ENCODE measurements at regions not wholly inside any gene's neighbourhood (a gene's known extent, or its start where the extent isn't known, plus 50 kb on each side); places are given as distances from the start of the nearest gene placed in this dataset.
"Not testable (repeated sequence)": the region's sequence is repeated elsewhere in the genome, so short reads cannot be mapped to it uniquely, and the experiment has no call there.

DNA sequence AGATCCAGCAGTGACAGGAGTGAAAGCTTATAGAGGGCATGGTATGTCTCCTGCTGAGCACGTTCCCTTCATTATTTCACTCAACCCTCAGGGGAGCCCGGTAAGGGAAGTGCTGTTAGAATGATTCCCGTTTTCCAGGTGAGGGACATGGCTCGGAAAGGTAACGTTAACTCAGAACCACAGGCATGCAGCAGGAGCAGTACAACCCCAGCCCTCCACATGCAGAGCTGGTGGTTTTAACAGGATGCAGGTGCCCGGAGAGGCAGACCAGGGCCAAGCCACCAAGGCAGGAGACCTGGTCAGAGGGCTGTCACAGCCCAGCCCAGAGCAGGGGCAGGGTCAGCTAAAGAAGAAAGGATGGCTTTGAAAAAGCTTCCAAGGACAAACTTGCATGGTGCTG, 268.5 kb downstream of the SH3BP4 start:
- no peak for ATAC-seq

GRCh38 chr2:235223011-235223410, 270.8 kb upstream of the AGAP1 start:
- no peak for ATAC-seq

DNA sequence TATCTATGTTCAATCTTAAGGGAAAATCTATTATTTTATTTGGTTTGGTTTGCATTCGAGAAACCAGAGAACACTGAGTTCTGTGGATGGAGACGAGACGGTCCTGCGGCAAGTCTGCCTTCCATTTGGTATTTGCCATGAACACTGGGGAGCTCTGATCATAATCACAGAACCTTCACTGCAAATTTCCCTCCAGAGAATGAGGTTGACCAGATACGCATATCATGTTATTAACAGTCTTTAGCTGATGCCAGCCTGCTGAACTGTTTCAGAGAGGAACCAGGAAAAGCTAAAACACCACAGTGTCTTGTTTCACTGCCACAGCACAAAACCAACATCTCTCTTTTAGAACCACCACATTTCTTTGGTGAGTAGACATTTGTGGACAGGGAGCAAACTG, 269.4 kb upstream of the AGAP1 start:
- no peak for ATAC-seq

- no peak for ATAC-seq
Observed at GRCh38 chr2:235225261-235225660, 268.6 kb upstream of the AGAP1 start.

- no peak for ATAC-seq
Observed at GRCh38 chr2:235227590-235227989, 266.3 kb upstream of the AGAP1 start.

DNA sequence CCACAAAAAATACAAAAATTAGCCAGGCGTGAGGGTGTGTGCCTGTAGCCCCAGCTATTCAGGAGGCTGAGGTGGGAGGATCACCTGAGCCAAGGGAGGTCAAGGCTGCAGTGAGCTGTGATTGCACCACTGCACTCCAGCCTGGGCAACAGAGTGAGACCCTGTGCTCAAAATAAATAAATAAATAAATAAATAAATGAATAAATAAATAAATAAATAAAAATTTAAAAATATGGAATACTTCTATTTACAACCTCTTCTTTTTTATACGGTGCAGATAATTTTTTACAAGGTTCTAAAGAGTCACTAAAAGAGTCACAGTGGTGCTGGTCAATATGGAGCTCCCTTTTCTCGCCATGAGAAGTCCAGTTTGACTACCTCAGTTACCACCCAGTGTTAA, 265.4 kb upstream of the AGAP1 start:
- ATAC-seq = not testable (repeated sequence)

DNA sequence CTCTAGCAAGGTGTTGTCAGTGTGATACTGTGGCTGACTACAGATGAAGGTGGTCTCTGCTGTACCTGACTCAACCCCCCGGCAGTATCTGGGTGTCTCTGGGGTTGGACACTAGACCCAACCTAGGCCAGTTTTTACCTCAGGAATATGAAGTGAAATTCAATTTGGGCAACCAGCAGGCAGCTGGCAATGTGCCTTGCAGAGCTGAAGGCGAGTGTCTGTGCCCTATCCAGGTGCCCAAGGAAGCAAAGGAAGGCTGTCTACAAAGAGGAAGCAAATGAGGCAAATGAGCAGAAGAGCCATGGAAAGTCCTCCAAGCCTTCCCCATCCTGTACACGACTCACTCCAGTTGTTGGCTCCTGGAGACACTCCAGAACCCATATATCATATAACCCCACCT, 264.6 kb upstream of the AGAP1 start:
- ATAC-seq = no peak

DNA sequence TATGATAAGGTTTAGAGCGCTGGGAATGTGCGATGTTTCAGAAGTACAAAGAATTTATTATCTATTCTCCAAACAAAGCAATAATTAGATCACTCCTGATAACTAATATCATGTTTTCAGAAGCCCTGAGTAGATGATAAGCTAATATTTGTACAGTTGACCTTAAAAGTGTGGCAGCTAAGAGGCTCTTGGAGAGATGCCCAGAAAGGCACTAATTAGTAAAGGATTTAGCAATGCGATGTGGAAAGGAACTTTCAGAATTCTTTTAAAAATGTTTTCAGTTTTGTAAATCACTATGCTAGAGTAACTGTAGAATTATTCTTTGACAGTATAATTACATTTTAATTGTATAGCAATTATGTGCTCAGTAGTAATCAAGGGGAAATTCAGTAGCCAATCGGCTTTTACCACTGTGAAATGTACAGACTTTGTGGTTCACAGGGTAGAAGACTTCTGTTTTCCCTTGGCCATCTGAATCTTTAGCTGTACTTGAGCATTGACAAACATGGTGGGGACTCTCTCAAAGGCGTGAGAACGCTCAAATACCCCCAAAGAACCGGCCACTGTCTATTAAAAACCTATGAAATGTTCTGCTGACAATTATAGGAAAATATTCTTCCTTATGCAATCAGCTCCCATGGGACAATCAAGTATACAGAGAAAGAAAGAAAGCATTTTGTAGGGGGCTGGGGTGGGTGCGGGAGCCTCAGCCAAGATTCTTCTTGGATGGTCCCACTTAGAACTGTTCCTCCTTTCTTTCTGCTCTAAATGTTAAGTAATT, 262.8 kb upstream of the AGAP1 start:
- no peak for ATAC-seq

DNA sequence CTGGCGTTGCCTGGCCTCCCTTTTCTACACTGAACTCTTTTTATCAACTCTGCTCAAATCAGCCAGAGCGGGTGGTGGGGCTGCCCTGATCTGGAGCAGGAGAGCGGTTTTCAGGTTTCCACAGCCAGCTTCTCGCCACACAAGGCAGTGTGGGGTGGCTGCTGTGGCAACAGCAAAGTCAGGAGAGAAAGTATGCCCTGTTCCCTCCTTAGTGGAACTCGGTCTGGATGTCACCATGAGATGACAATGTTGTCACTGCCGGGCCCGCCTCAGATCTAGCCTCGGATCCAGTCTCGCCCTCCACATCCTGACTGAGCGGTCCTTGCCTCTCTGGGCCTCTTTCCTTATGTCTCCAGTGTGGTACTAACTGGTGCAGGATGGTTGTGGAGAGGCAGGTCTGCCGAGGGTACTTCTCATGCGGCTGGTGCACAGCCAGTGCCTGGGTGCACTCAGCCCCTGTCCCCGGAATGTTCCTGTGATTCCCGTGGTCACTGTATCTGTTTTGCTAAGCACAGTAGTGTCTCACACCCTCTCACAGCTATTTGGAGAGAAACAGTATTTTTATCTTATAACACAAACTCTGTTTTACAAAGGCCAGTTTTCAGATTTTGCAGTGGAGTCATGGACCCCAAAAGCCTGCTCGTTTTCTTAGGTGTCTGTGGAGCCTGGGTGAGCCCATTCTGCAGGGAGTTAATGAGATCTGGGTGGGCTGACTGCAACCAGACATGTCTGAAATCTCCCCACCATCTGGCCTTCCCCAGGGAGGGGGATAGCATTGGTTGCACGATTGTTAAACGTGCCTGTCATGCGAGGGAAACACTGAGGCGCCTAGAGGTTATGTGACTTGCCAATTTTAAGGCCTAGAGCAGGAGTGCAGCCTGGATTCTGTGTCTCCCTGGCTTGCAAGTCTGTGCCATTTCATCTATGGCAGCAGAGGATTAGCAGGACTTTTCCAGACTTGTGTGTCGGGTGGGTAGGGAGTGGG, 261.1 kb upstream of the AGAP1 start:
- ATAC-seq = no peak

GRCh38 chr2:235234736-235235135, 259.1 kb upstream of the AGAP1 start:
- no peak for ATAC-seq

DNA sequence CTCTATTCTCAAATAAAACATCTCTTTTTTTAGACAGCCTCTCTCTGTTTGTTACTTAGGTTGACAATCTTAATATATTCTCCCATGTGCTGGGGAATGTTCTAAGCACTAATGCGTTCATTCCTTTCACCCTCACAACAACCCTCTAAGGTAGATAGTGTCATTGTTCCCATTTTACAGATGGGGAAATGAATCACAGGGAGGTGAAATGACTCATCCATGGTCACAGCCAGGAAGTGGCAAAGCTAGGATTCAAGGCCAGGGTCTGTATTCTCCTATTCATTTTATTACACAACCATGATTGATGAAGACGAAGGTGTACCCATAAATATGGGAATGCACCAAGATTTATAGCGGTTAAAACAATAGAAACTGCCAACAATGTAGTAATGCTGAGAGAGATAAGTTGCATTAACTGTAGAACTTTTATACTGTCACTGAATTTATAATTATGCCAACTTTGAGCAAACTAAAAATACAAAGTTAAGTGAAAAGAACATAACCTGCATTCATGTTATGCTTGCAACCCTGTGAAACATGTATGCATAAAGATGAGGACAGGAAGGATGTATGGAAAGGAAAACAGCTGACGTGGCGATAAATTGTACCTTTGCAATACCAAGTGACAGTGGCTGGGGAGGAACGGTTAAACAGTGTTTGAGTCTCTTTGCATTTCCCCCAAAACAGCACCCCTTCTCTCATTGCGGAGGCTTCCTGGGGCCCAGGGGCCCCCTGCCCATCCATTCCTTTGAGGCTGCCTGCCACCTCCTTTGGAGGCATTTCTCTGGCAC, 257.7 kb upstream of the AGAP1 start:
- no peak for ATAC-seq

- peak; percentile 20 for ATAC-seq
Observed at GRCh38 chr2:235238537-235238936, 255.3 kb upstream of the AGAP1 start.

DNA sequence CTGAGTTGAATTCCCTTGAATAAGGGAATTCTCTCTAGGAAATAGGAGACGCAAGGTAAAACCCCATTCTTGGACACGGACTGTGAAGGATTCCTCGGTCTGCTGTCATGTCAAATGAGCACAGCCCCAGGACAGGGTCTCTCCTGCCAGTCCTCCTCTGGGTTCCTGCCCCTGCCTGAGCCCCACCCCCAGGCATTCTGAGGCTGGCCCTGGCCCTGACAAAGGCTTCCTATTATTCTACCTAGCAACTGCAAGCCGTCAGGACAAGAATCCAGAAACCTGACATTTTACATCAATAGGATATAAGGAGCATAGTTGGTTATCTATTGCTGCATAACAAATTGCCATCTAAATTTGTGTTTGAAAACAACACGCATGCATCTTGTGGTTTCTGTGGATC, 253.3 kb upstream of the AGAP1 start:
- no peak for ATAC-seq

- ATAC-seq = no peak
Observed at GRCh38 chr2:235244255-235245220, 249.3 kb upstream of the AGAP1 start.

DNA sequence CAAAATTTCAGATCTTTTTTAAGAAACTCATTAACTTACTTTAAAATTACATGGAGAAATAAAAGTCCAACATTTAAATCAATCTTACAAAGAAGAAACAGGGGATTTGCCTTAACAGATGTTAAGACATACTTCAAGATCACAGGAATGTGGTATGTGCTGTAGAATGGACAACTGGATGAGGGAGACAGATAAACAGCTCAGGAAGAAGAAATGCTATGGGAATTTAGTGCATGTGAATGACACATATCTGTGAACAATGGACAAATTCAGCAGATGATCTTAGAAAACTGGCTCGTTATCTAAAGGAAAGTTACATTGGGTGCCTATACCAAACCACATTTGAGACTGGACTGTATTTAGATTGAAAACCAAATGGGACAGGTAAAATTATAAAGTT, 246.8 kb upstream of the AGAP1 start:
- no peak for ATAC-seq

- ATAC-seq = no peak
Observed at GRCh38 chr2:235255693-235256092, 238.2 kb upstream of the AGAP1 start.

GRCh38 chr2:235257590-235257989, 236.3 kb upstream of the AGAP1 start:
- no peak for ATAC-seq

- ATAC-seq = no peak
Observed at GRCh38 chr2:235262750-235263149, 231.1 kb upstream of the AGAP1 start.

GRCh38 chr2:235263205-235264120, 230.4 kb upstream of the AGAP1 start:
- ATAC-seq = peak; percentile 83

DNA sequence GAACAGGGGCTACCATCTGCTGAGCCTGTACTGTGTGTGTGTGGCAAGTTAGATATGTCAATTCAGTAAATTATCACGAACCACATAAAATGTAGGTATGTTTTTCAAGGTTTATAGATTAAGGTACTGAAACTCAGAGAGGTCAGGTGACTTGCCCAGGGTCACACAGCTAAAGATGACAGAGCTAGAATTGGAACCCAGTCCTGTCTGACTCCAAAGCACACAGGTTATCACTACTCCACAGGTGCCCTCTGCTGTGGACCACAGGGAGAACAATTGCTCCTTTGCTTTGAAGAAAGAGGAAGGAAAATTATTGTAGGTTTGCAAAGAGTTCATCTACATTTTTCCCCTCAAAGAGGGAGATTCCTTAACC, 229.7 kb upstream of the AGAP1 start:
- ATAC-seq = no peak

DNA sequence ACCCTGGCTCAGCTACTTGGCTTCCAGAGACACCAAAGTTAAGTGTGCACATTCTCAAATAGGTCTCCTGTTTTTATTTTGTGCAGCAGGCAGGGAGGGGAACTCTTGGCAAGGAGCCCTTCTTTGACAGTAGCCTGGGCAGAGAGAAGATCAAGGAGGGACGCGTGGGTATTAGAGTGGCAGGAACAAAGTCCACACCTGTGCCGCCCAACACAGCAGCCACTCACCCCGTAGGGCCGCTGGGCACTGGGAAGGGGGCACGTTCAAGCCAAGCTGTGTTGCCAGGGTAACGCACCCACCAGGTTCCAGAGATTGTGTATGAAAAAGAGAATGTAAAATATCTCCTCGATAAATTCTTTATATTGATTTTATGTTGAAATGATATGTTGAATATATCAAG, 229.3 kb upstream of the AGAP1 start:
- ATAC-seq = no peak

All from esophagus mucosa (tissue), 1 donor.